HG02759 (cell line): ENCODE measurements at regions not wholly inside any gene's neighbourhood (a gene's known extent, or its start where the extent isn't known, plus 50 kb on each side); places are given as distances from the start of the nearest gene placed in this dataset.
"Not testable (repeated sequence)": the region's sequence is repeated elsewhere in the genome, so short reads cannot be mapped to it uniquely, and the experiment has no call there.

Source experiments
- ATAC-seq: cut with Tn5 transposase; IDR thresholded peaks from one replicate; pipeline ENCODE4 v1.9.1; 2021; ENCODE audit warnings: mild to moderate bottlenecking, moderate library complexity; ENCODE audit not compliant: unreplicated experiment

DNA sequence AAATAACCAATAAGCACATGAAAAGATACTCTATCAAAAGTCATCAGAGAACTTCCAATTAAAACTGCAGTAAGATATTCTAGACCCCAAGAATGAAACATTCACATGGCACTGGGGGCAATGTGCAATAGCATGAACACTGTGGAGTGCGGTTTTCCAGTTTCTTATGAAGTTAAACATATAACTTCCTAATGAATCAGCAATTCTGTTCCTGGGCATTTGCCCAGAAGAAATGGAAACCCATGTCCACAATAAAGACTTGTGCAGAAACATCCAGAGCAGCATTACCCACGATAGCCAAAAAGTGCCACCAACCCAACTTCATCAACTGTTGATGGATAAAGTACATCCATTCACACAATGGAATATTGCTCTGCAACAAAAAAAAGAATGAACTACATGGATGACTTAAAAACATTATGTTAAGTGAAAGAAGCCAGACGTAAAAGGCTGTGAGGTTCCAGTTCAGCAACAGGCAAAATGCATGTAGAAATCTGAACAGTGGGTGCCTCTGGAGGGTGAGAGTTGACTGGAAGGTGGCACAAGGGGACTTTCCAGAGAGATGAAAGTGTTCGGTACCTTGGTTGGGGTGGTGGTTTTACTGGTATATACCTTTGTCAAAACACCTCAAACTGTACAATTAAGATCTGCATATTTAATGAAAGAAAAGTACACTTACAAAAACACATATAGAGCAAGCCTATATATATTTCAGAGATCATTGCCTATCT is 207.2 kb upstream of the ECI2 start:
- no peak for ATAC-seq

DNA sequence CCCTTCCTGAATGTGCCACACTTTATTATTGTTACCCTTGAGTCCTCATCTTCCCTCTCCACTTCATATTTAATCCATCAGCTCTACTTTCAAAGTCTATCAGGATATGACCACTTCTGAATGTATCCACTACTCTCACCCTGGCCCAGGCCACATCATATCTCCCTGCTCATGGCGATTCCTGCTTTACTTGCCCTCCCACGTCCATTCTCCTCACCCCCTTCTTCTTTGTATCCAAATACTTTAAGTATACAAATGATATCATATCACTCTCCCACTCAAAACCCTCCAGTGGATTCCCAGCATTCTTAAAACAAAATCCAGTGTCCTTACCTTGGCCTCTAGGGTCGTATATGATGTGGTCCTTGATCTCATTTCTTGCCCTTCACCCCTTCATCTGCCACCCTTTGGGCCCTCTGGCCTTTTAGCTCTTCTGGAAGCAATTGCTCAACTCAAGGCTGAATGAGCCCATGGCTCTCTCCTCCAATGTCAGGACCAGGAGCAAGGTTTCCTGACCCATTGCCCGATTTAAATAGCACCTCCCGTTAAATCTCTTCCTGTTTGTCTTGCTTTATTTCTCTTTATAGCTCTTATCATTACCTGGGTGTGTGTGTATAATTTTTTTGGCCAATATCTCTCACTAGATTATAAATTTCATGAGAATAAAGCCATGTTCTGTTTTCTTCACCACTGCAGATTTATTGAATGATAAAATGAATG is 205.9 kb upstream of the ECI2 start:
- ATAC-seq = no peak

DNA sequence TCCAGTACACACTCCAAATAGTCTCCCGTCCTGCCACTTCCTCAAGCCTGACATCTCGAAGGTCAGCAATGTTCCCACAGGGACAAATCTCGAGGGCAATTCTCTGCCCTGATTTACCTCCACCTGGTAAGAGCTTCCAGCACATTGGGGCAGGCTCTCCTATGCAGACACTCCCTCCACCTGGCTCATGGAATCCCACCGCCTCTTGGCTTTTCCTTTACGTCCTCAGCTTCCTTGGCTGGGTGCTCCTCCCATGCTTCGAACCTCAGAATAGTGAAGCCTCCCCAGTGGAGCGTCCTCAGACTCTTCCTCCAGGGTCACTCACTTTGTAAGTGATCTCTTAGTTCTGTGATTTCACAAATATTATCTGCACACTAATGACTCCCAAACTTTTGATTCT is 205.2 kb upstream of the ECI2 start:
- ATAC-seq = no peak

DNA sequence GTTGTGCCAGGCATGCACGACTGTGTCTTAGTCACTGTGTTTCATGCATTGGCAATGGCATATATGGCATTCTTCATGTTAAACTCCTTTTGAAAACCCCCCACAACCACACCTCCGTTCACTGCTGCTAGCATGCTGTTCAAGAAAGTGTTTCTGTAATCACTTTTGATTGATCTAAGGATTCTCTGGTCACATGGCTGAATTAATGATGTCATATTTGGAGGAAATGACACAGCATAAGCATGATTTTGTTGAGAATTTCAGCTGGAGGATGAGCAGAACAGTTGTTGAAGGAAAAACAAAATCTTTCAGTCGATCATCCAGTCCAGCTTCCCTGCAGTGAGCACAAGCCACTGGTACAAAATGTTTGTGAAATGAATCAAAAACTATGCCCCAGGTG is 203.5 kb upstream of the ECI2 start:
- no peak for ATAC-seq

DNA sequence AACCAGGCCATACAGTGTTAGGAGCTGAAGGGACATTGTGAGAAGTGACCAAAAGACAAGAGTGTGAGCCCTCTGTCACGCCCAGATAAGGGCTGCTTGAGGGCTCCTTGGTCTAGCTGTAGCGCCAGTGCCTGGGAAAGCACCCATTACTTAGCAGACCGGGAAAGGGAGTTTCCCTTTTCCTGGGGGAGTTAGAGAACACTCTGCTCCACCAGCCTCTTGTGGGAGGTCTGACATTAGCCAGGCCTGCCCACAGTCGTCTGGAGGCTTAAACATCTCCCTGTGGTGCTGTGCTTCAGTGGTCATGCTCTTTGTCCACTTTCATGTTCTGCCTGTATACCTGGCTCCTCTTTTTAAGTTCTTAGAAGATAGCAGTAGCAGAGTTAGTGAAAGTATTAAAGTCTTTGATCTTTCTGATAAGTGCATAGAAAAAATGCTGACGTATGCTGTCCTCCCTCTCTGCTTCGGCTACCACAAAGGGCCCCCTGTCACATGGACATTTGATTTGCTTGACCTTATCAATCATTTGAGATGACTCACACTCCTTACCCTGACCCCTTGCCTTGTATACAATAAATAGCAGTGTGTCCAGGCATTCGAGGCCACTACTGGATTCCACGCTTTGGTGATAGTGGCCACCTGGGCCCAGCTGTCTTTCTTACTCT is 201.5 kb upstream of the ECI2 start:
- no peak for ATAC-seq

DNA sequence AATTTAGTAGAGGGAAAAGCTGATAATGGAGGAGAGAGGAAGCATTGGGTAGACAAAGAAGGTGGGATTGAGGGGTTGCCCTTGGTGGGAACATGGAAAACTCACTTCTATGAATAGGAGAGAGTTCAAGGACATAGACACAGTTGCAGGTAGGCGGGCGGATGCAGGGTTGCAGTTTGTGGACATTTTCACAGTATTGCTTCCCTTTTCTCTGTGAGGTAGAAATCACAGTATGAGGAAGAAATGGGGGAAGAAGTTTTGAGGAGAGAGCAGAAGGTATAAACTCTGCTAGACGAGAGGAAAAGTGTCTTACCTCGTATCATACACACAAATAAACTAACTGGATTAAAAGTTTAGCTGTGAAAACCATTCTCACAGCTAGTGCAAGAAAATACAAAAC is 200.7 kb upstream of the ECI2 start:
- ATAC-seq = no peak

DNA sequence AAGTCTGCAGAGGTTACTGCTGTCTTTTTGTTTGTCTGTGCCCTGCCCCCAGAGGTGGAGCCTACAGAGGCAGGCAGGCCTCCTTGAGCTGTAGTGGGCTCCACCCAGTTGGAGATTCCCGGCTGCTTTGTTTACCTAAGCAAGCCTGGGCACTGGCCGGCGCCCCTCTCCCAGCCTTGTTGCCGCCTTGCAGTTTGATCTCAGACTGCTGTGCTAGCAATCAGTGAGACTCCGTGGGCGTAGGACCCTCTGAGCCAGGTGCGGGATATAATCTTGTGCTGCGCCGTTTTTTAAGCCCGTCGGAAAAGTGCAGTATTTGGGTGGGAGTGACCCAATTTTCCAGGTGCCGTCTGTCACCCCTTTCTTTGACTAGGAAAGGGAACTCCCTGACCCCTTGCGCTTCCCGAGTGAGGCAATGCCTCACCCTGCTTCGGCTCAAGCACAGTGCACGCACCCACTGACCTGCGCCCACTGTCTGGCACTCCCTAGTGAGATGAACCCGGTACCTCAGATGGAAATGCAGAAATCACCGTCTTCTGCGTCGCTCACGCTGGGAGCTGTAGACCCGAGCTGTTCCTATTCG is 198.9 kb upstream of the ECI2 start:
- ATAC-seq = not testable (repeated sequence)

DNA sequence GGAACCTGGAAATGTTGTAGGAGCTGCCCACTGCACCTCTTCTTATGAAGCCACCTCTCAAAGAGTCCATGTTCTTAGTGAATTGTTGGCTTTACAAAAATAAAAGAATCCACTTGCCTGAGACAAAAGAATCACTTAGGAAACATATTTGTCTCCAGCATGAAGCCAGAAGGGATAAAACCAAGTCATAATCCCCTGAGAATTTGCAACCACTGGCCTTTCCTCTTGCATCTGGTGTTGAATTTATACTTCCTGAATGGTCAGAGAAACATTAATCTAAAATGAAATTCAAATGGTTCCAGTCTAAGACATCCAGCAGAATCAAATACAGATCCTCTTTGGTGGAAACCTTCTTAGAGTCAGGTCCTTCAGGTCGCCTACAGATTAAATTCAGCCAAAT is 192.5 kb upstream of the ECI2 start:
- ATAC-seq = no peak

DNA sequence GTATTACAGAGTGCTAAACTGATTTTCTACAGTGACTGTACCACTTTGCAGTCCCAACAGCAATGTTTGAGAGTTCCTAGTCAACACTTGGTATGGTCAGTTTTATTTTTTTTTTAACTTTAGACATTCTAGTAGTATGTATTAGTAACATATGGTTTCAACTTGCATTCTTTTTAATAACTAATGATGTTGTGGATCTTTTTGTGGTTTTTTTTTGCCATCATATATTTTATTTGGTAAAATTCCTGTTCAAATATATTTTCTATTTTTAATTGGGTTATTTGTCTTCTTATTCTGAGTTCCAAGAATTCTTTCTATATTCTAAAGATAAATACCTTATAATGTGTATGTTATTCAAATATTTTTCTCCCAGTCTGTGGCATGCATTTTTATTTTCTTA is 189.4 kb upstream of the ECI2 start:
- no peak for ATAC-seq

DNA sequence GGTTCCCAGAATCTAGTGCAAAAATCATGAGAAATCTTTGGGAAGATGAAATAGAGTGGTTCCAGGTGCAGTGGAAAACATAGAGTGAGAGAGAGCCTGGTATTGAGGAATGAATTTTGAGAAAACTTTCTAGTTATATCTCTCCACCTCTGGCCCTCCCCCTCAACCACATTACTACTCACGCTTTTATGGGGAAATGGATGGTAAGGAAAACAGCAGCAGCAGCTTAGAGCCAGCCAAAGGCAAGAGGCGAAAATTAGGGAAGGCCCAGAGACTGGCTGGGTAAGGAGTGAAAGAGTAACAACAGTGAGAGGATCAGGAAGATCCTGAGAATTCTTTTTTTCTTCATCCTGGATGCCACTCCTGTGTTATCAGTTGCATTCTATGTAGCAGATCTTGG is 187.9 kb upstream of the ECI2 start:
- ATAC-seq = no peak

DNA sequence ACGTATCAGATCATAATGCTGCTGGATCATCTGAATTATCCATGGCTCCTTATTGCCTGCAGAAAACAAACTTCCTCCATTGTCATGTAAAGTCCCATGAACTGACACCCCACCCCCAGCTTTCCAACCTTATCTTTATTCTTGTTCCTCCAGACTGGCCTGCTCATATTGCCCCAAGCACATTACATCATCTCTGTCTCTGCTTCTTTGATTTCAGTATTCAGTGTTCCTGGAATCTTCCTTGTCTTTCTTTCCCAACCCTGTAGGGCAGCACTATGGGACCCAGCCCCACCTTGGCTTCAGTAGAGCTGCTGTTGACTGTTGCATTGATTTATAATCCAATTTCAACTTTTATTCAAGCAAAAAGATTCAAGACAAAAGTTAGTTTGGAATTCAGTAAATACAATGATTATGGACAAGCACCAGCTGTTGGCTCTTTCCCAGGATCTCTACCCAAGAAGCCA is 187.5 kb upstream of the ECI2 start:
- ATAC-seq = no peak

DNA sequence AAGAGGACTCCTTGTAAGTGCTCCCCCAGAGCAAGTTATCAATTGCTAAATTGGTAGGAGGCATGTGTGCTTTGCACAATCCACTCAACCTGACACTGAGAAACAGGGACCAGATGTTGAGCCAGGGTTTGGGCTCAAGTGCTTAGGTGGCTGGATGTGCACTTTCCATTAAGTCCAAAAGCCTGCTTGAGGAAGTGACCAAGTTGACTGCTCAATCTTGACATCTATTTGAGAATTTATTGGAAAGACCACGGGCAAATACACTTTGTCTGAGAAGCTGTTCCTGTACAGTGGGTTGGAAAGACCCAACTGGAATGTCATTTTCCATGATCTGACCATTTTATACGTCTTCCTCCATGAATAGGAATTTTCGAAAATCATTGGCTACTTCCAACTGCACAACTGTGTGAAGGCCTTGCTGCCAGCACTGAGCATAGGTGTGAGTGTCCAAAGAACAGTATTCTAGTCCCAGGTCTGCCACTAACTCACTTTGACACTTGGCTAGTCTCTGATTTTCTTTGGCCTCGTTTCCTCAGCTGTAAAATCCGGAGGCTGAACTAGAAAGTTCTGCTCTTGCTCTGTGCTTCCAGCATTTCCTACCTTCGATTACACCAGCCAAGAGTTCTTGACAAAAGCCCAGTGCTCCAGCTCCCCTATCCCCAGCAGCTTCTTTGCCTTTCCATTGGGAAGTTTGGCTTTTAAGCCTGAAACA is 186.9 kb upstream of the ECI2 start:
- no peak for ATAC-seq

DNA sequence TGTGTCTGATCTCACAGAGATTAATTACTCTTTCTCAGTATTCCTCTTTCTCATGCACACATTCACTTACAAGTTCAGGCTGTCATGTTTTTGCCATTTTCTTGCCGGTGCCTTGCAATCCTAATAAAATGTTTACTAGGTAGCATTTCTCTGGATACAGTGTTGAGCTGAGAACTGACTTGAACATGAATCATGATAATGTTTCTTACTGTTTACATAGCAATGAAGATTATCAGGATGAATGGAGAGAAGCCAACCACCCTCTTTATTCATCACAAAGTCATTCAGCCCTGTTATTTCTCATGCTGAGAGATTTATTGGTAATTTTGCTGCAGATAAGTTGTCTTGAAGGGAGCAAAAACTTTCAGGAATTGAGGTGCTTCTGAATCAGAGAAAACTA is 185.5 kb upstream of the ECI2 start:
- no peak for ATAC-seq

DNA sequence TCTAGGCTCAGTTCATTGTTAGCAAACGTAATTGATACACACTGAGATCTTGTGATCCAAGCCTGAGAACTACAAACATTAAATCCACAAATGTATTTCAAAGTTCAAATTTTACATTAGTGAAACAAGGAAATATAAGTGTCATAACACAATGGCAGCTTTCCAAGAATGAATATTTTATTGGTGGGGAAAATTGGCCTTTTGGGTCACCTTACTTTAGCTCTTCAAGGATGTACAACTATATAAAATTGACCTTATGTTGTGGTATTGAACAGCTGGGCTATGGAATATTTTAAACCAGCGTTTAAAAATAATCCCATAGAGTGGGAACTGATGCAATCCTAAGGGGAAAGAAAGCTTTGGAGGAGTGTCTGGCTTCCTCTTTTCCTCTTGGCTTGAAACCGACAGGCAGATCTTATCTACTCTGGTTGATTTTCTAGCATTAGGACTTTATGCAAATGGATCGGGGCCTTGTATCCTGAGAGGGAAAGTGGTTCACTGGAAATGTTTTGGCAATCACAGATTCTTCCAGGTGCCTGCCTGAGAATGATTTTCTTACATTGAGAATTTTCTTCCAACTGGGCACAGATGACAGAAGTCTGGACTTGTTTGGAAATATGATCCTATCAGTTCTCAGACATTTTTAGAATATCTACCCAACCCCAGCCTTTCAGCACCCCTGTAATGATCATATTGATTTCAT is 184.8 kb upstream of the ECI2 start:
- no peak for ATAC-seq

DNA sequence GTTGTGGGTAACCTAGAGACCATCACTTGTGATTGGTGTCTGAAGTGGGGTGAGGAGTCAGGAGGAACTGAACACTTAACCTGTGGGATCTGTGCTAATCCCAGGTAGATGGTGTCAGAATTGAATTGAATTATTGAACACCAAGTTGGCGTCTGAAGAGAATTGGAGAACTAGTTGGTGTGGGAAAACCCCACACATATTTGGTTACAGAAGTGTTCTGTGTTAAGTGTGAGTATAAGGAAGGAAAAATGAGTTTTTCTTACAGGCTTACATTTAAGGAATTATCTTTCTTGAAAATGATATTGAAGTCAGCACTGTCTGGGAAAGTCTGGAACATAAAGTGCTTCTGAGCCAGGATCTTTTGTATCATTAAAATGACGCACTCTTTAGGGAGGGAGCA is 182.9 kb upstream of the ECI2 start:
- no peak for ATAC-seq

DNA sequence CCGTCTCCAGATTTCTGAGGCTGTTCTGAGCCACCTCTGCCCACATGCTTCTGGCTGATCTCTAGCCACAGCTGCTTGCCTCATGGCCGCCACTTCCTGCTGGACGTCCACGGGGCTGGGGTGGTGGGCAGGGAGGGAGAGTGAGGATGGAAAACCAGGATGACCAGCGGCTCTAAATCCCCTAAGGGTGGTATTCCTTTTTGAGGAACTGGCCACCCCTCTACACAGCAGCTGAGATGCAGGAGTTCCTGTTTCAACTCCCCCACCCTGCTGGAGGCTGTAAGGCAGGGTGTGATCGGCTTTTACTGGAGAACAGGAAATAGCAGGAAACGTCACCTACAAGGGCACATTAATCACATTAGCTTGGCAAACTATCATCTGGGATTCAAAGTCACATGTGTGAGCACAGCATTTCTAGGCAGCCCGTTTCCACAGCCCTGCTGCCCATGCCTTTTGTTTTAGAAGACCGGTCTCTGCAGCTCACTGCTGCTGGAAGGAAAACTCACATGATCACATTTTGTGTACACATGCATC is 181.6 kb upstream of the ECI2 start:
- ATAC-seq = no peak

DNA sequence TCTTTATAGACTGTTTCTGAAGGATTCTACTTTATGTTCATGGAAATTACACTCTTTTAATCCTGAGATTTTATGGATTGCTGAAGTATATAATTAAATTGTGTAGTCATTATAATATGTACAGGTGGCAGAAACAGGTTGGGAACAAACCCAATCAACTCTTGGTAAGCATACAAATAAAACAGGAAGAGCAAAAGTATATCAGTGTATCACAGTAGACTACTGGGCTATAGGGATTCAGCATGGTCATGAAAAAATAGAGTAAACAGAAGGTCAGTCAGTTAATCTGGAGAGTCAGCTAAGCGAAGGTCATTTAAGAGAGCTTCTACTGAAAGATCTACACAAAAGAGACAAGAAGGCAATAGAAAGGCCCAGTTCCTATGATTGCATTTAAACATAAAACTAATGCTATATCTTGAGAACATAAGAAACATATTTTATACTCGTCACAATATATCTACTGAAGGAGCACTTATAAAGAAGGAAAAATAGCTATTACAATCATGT is 178.9 kb upstream of the ECI2 start:
- no peak for ATAC-seq

DNA sequence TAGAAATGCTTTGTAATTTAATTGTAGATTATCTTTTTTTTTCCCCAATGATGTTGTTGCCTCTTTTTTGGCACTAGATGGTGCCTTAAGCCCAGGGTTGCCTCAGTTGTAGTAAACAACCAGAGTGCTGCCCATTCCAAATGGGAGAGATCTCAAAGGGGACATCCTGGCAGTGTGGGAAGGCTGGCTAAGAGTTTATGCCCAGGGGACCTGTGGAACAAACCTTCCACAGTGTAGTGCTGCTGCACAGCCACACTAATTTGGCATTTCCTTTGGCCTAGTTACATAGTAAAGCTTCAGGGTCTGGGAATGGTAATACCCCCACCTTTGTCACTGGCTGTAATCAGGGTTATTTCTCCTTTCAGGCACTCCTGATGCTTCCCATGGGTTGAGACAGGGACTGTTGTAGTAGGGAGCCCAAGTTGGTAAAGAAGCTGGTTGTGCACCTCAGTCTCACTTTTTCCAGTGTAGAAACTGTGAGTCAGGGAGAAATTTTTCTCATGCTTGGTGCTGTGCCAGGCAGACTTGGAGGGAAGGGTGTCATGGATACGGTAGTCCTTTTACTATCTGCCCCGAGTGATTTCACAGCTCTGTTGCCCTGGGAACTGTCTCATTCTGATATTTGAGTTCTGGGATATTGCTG is 177.8 kb upstream of the ECI2 start:
- ATAC-seq = no peak
